HFFc6 (cell line): ENCODE measurements at regions not wholly inside any gene's neighbourhood (a gene's known extent, or its start where the extent isn't known, plus 50 kb on each side); places are given as distances from the start of the nearest gene placed in this dataset.

ENCODE experiments used
- DNase-seq: peaks from one replicate; pipeline ENCODE4 v3.0.0-alpha.2; 2018
- H3K27ac Mint-ChIP-seq: 2 replicates; pipeline ENCODE4 v1.8.0; 2020; ENCODE audit warnings: mild to moderate bottlenecking, mixed read lengths
- H3K27me3 Mint-ChIP-seq: 2 replicates; pipeline ENCODE4 v1.8.0; 2021; ENCODE audit warnings: mild to moderate bottlenecking, moderate library complexity, mixed read lengths; ENCODE audit not compliant: insufficient read depth
- H3K36me3 Mint-ChIP-seq: 2 replicates; pipeline ENCODE4 v1.8.0; 2021; ENCODE audit warnings: low read depth, mixed read lengths
- H3K4me1 Mint-ChIP-seq: 2 replicates; pipeline ENCODE4 v1.8.0; 2020; ENCODE audit warnings: low read depth, mixed read lengths
- H3K4me3 Mint-ChIP-seq: 2 replicates; pipeline ENCODE4 v1.8.0; 2020; ENCODE audit warnings: mild to moderate bottlenecking, moderate library complexity, mixed read lengths
- H3K9me3 Mint-ChIP-seq: 2 replicates; pipeline ENCODE4 v1.8.0; 2020; ENCODE audit warnings: mild to moderate bottlenecking, mixed read lengths
- CTCF ChIP-seq: fragments of 200-600 bp; sonication (generic); IDR thresholded peaks from 2 replicates; pipeline ENCODE4 v1.5.0; 2021; ENCODE audit warnings: antibody characterized with exemption, mild to moderate bottlenecking

GRCh38 chr1:238408737-238409136 is 518.0 kb upstream of the ZP4 start:
- peaks cover 4% of the 10 kb centered on the region; the same call in 1 of the 2 replicates for H3K27me3 Mint-ChIP-seq
- H3K36me3 Mint-ChIP-seq, result peaks cover 8% of the 10 kb centered on the region; the same call in 1 of the 2 replicates
- TF ChIP-seq CTCF, result no peak
- H3K27ac Mint-ChIP-seq, result peak overlapping the region; percentile 96
- H3K4me3 Mint-ChIP-seq, result 0 out of 2 replicates have a peak overlapping the region, but pooled peaks have one; percentile 10
- H3K9me3 Mint-ChIP-seq, result no peaks in the 10 kb centered on the region
- no peak for DNase-seq
- peaks cover 46% of the 10 kb centered on the region for H3K4me1 Mint-ChIP-seq

- no peak for TF ChIP-seq CTCF
- Mint-ChIP-seq H3K4me1 (peaks cover 55% of the 10 kb centered on the region), H3K9me3 (no peaks in the 10 kb centered on the region), H3K27ac (no peak overlapping the region), H3K36me3 (no peaks in the 10 kb centered on the region), H3K4me3 (no peak overlapping the region), H3K27me3 (peaks cover 4% of the 10 kb centered on the region; the same call in 1 of the 2 replicates)
- no peak for DNase-seq
Observed at GRCh38 chr1:238406098-238406860, 515.6 kb upstream of the ZP4 start.

GRCh38 chr1:238404921-238405320 is 514.2 kb upstream of the ZP4 start:
- DNase-seq, result no peak
- peak overlapping the region; percentile 13 for H3K4me3 Mint-ChIP-seq
- TF ChIP-seq CTCF, result no peak
- H3K9me3 Mint-ChIP-seq, result no peaks in the 10 kb centered on the region
- H3K27ac Mint-ChIP-seq, result peak overlapping the region; percentile 0; the same call in 1 of the 2 replicates
- peaks cover 49% of the 10 kb centered on the region for H3K4me1 Mint-ChIP-seq
- H3K36me3 Mint-ChIP-seq, result no peaks in the 10 kb centered on the region
- peaks cover 4% of the 10 kb centered on the region; the same call in 1 of the 2 replicates for H3K27me3 Mint-ChIP-seq

DNA sequence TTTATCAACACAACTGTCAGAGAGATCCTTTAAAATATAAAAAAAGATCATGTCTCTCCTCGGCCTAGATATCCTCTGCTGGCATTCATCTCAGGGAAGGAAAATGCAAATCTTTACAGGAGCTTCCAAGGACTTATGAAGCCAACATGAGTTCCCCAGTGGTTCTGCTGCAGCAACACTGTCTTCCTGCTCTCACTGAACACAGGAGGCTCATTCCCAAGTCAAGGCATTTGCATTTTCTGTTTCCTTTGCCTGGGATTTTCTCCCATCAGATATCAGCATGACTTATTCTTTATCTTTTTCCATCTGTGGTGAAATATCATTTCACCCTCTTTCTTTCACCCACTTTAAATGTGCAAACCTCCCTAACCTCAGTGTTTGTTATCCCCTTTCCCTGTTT is 513.8 kb upstream of the ZP4 start:
- Mint-ChIP-seq H3K36me3 (no peaks in the 10 kb centered on the region), H3K4me1 (peaks cover 45% of the 10 kb centered on the region), H3K27me3 (peaks cover 4% of the 10 kb centered on the region; the same call in 1 of the 2 replicates), H3K4me3 (peak overlapping the region; percentile 13), H3K9me3 (no peaks in the 10 kb centered on the region), H3K27ac (peak overlapping the region; percentile 0; the same call in 1 of the 2 replicates)
- DNase-seq, result no peak
- TF ChIP-seq CTCF, result no peak

DNA sequence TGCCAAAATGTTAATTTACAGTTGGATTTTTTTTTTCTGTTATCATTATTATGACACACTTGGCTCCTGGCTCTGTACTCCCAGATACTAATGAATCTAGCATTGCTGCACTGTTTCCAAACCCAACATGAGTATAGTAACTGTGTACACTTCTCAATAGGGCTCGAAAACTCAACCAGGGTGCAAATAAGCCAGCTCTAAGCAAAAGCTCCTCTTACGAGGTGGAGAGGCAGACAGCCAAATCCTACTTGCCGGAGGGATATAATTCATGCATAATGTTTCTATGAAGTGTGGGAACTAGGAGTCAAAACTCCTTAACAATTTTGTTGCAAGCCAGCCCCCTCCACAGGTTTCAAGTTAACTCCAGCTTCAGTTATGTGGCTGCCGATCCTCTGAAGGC is 510.4 kb upstream of the ZP4 start:
- no peak for DNase-seq

More for the DNA sequence above, 510.4 kb upstream of the ZP4 start:
- Mint-ChIP-seq H3K36me3 (no peaks in the 10 kb centered on the region), H3K27me3 (peaks cover 2% of the 10 kb centered on the region; the same call in 1 of the 2 replicates), H3K4me1 (peaks cover 29% of the 10 kb centered on the region), H3K4me3 (no peak overlapping the region), H3K9me3 (no peaks in the 10 kb centered on the region), H3K27ac (no peak overlapping the region)
- no peak for TF ChIP-seq CTCF
